ENCODE measurements at regions not wholly inside any gene's neighbourhood (a gene's known extent, or its start where the extent isn't known, plus 50 kb on each side); places are given as distances from the start of the nearest gene placed in this dataset.

DNA sequence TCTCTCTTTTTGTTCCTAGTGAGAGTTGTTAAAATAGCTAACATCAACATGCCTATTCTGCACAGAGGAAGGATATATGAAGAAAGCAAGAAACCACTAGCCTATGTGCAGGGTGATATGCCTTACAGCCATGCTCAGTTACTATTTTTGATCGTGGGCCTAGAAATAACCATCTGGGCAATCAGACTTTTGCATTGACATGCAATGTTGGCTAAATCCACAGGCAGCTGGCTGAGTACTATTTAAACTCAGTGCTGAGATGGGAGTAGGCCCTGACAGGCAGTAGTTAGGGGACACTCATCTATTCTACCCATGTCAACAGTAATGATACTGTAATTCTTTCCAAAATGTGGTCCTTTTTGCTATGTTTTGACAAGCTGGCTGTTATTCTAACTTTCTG lies 89.6 kb downstream of the HDGFL1 start:
- H3K9me3 ChIP-seq (ENCODE audit: insufficient read depth, low read length, severe bottlenecking): no peaks in the 10 kb centered on the region
- no peaks in the 10 kb centered on the region for H3K27me3 ChIP-seq (ENCODE audit: insufficient read depth, low read length, poor library complexity)
- no peak overlapping the region for H3K4me3 ChIP-seq (ENCODE audit: low read depth in 1 of 2, low read length in 2 of 2)
- no peaks in the 10 kb centered on the region for H3K4me1 ChIP-seq (ENCODE audit: insufficient read depth, low read length)
- no peak overlapping the region for H2AFZ ChIP-seq (ENCODE audit: low read depth, low read length)
- H4K20me1 ChIP-seq (ENCODE audit: insufficient read depth, low read length): no peaks in the 10 kb centered on the region
- no peak overlapping the region for H3K4me2 ChIP-seq (ENCODE audit: insufficient read depth, low read length)
- H3K36me3 ChIP-seq (ENCODE audit: insufficient read depth, low read length): no peaks in the 10 kb centered on the region
- ATAC-seq (ENCODE audit: insufficient read depth, low read depth): no peak
- no peaks in the 10 kb centered on the region for H3K79me2 ChIP-seq (ENCODE audit: insufficient read depth, low read length)
- no peak overlapping the region for H3K9ac ChIP-seq (ENCODE audit: low read depth, low read length)
- no peak for DNase-seq
- no peak overlapping the region for H3K27ac ChIP-seq (ENCODE audit: low read length)
- TF ChIP-seq EZH2 (IDR thresholded peaks at IDR 0.05; ENCODE audit: borderline replicate concordance, low read depth, low read length, severe bottlenecking): no peak
- TF ChIP-seq, protein P1, sequence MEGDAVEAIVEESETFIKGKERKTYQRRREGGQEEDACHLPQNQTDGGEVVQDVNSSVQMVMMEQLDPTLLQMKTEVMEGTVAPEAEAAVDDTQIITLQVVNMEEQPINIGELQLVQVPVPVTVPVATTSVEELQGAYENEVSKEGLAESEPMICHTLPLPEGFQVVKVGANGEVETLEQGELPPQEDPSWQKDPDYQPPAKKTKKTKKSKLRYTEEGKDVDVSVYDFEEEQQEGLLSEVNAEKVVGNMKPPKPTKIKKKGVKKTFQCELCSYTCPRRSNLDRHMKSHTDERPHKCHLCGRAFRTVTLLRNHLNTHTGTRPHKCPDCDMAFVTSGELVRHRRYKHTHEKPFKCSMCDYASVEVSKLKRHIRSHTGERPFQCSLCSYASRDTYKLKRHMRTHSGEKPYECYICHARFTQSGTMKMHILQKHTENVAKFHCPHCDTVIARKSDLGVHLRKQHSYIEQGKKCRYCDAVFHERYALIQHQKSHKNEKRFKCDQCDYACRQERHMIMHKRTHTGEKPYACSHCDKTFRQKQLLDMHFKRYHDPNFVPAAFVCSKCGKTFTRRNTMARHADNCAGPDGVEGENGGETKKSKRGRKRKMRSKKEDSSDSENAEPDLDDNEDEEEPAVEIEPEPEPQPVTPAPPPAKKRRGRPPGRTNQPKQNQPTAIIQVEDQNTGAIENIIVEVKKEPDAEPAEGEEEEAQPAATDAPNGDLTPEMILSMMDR (IDR thresholded peaks at IDR 0.05; ENCODE audit: borderline replicate concordance, extremely low read depth, low read length, poor library complexity, severe bottlenecking): no peak

DNA sequence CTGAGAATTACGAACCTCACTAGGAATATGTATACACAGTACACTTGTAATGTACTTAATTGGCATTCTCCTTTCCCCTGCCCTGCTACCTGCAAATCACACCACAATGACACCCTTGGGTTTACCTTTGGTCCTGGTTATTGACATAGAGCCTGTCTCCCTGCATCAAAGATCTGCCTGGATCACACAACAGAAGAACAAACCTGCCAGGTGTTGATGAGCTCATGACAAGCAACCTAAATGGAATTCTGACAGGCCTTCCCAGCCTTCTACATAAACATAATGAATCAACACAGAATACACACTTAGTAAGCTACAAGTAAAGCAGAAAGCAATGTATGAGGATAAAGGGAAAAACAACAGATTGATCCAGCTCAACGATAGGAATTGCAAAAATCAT lies 95.6 kb downstream of the HDGFL1 start:
- Histone ChIP-seq H3K9ac (ENCODE audit: low read depth, low read length) (no peak overlapping the region), H3K36me3 (ENCODE audit: insufficient read depth, low read length) (no peaks in the 10 kb centered on the region), H3K27me3 (ENCODE audit: insufficient read depth, low read length, poor library complexity) (no peaks in the 10 kb centered on the region), H4K20me1 (ENCODE audit: insufficient read depth, low read length) (no peaks in the 10 kb centered on the region), H3K27ac (ENCODE audit: low read length) (no peak overlapping the region), H2AFZ (ENCODE audit: low read depth, low read length) (no peak overlapping the region), H3K79me2 (ENCODE audit: insufficient read depth, low read length) (no peaks in the 10 kb centered on the region), H3K4me3 (ENCODE audit: low read depth in 1 of 2, low read length in 2 of 2) (no peak overlapping the region), H3K9me3 (ENCODE audit: insufficient read depth, low read length, severe bottlenecking) (no peaks in the 10 kb centered on the region), H3K4me2 (ENCODE audit: insufficient read depth, low read length) (no peak overlapping the region), H3K4me1 (ENCODE audit: insufficient read depth, low read length) (no peaks in the 10 kb centered on the region)
- ATAC-seq (ENCODE audit: insufficient read depth, low read depth) (no peak), DNase-seq (no peak)
- TF ChIP-seq, protein P1 (IDR thresholded peaks at IDR 0.05; ENCODE audit: borderline replicate concordance, extremely low read depth, low read length, poor library complexity, severe bottlenecking): no peak
- TF ChIP-seq EZH2 (IDR thresholded peaks at IDR 0.05; ENCODE audit: borderline replicate concordance, low read depth, low read length, severe bottlenecking): no peak

DNA sequence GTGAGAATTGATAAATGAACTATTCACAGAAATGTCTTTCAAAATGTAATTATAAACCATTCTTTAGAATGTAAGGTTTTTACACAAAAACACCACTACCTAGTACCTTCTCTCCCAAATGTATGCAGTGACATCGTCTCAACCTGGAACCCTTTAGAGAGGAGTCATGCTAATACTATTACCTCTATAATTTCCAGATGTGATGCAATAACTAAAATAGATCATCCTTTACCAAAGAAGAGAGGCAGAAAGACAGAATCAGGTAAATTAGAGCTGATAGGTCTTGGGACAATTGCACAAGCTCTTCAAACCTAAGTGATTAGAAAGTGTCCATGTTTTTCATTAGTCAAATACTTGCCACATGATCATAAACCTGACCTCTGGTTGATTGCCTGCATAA lies 96.7 kb downstream of the HDGFL1 start:
- no peak overlapping the region for H2AFZ ChIP-seq (ENCODE audit: low read depth, low read length)
- no peak overlapping the region for H3K27ac ChIP-seq (ENCODE audit: low read length)
- H3K9me3 ChIP-seq (ENCODE audit: insufficient read depth, low read length, severe bottlenecking): no peaks in the 10 kb centered on the region
- DNase-seq (no peak), ATAC-seq (ENCODE audit: insufficient read depth, low read depth) (no peak)
- no peaks in the 10 kb centered on the region for H3K4me1 ChIP-seq (ENCODE audit: insufficient read depth, low read length)
- no peaks in the 10 kb centered on the region for H4K20me1 ChIP-seq (ENCODE audit: insufficient read depth, low read length)
- H3K79me2 ChIP-seq (ENCODE audit: insufficient read depth, low read length): no peaks in the 10 kb centered on the region
- no peaks in the 10 kb centered on the region for H3K36me3 ChIP-seq (ENCODE audit: insufficient read depth, low read length)
- H3K4me2 ChIP-seq (ENCODE audit: insufficient read depth, low read length): no peak overlapping the region
- no peaks in the 10 kb centered on the region for H3K27me3 ChIP-seq (ENCODE audit: insufficient read depth, low read length, poor library complexity)
- no peak overlapping the region for H3K9ac ChIP-seq (ENCODE audit: low read depth, low read length)
- H3K4me3 ChIP-seq (ENCODE audit: low read depth in 1 of 2, low read length in 2 of 2): no peak overlapping the region
- TF ChIP-seq, protein P1 (IDR thresholded peaks at IDR 0.05; ENCODE audit: borderline replicate concordance, extremely low read depth, low read length, poor library complexity, severe bottlenecking): no peak
- TF ChIP-seq EZH2 (IDR thresholded peaks at IDR 0.05; ENCODE audit: borderline replicate concordance, low read depth, low read length, severe bottlenecking): no peak

DNA sequence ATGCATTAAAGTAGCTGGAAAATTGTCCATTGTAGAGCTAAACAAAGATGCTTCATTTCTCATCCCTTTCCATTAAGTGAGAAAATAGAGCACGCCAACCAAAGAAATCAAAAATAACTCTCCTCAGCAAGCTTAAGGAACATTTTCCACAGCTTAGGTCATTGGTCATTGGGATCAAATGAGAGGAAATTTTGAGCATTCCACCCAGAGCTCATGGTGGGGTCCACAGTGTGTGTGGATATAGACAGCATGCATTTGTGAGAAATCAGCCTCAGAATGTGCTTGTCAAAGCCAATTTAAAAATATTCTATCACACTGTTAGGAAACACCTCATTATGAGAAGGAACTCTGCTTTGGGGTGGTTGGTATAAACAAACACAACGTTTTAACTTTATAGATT lies 97.2 kb downstream of the HDGFL1 start:
- Histone ChIP-seq H4K20me1 (ENCODE audit: insufficient read depth, low read length) (no peaks in the 10 kb centered on the region), H3K79me2 (ENCODE audit: insufficient read depth, low read length) (no peaks in the 10 kb centered on the region), H3K9ac (ENCODE audit: low read depth, low read length) (no peak overlapping the region), H3K4me2 (ENCODE audit: insufficient read depth, low read length) (no peak overlapping the region), H3K4me1 (ENCODE audit: insufficient read depth, low read length) (no peaks in the 10 kb centered on the region), H3K4me3 (ENCODE audit: low read depth in 1 of 2, low read length in 2 of 2) (no peak overlapping the region), H3K27ac (ENCODE audit: low read length) (no peak overlapping the region), H2AFZ (ENCODE audit: low read depth, low read length) (no peak overlapping the region), H3K27me3 (ENCODE audit: insufficient read depth, low read length, poor library complexity) (no peaks in the 10 kb centered on the region), H3K36me3 (ENCODE audit: insufficient read depth, low read length) (no peaks in the 10 kb centered on the region), H3K9me3 (ENCODE audit: insufficient read depth, low read length, severe bottlenecking) (no peaks in the 10 kb centered on the region)
- ATAC-seq (ENCODE audit: insufficient read depth, low read depth) (no peak), DNase-seq (no peak)
- TF ChIP-seq, protein P1 (IDR thresholded peaks at IDR 0.05; ENCODE audit: borderline replicate concordance, extremely low read depth, low read length, poor library complexity, severe bottlenecking): no peak
- no peak for TF ChIP-seq EZH2 (IDR thresholded peaks at IDR 0.05; ENCODE audit: borderline replicate concordance, low read depth, low read length, severe bottlenecking)

All from DND-41 (cell line).